ENCODE measurements at regions not wholly inside any gene's neighbourhood (a gene's known extent, or its start where the extent isn't known, plus 50 kb on each side); places are given as distances from the start of the nearest gene placed in this dataset.
"Not testable (repeated sequence)": the region's sequence is repeated elsewhere in the genome, so short reads cannot be mapped to it uniquely, and the experiment has no call there.

GRCh38 chr9:7432989-7433388 lies 366.6 kb downstream of the DMAC1 start (continued):
- TF ChIP-seq PRDM10 (CRISPR knock-in tag; IDR thresholded peaks at IDR 0.05; ENCODE audit: low read depth) = no peak
- TF ChIP-seq FOXC1 (CRISPR knock-in tag; IDR thresholded peaks at IDR 0.05; ENCODE audit: borderline replicate concordance) = no peak
- TF ChIP-seq ZC3H4 (CRISPR knock-in tag; IDR thresholded peaks at IDR 0.05; ENCODE audit: borderline replicate concordance) = no peak
- no peak for TF ChIP-seq E2F1 (CRISPR knock-in tag; IDR thresholded peaks at IDR 0.05)
- TF ChIP-seq MIXL1 (CRISPR knock-in tag; IDR thresholded peaks at IDR 0.05) = no peak

- H3K79me2 ChIP-seq (ENCODE audit: insufficient read depth, low read length); H2AFZ ChIP-seq (ENCODE audit: low read length); H3K4me1 ChIP-seq (ENCODE audit: insufficient read depth, low read length); H3K4me2 ChIP-seq (ENCODE audit: low read depth, low read length); H3K9ac ChIP-seq (ENCODE audit: insufficient read depth, low read depth, low read length); intact Hi-C loops (cut with micrococcal nuclease; ENCODE audit: unreplicated experiment); in situ Hi-C loops (cut with HindIII; ENCODE audit: extremely low pct_ligation_motif_present, low pct_unique_long_range_greater_than_20kb); DNase-seq (ENCODE audit: low spot score); BruUV-seq (replicated peaks); H3K36me3 ChIP-seq (replicated peaks in 1 of 2; ENCODE audit: control insufficient read depth in 1 of 2, insufficient read depth in 2 of 2, low read length in 2 of 2); H3K27ac ChIP-seq (ENCODE audit: extremely low read length, insufficient read depth, low read length); H3K4me3 ChIP-seq (replicated peaks in 1 of 3; ENCODE audit: insufficient read depth in 1 of 3, low read depth in 2 of 3, low read length in 3 of 3); POLR2A ChIA-PET; FAIRE-seq; CTCF ChIA-PET (ENCODE audit: low intra/inter-chr PET ratio, low total read pairs); H4K20me1 ChIP-seq (ENCODE audit: insufficient read depth, low read length); ATAC-seq; H3K27me3 ChIP-seq (ENCODE audit: control insufficient read depth in 1 of 2, insufficient read depth in 2 of 2, low read length in 2 of 2); H3K9me3 ChIP-seq (ENCODE audit: low read length): not testable (repeated sequence)
- 4% methylated on average over 1 of the region's 1 CpG for WGBS (ENCODE audit: low lambda C conversion rate)
Observed at GRCh38 chr9:7417397-7417796, 382.2 kb downstream of the DMAC1 start.

Data from HepG2 (cell line).